Neural progenitor cell (in vitro differentiated cells): ENCODE measurements at regions not wholly inside any gene's neighbourhood (a gene's known extent, or its start where the extent isn't known, plus 50 kb on each side); places are given as distances from the start of the nearest gene placed in this dataset.

Source experiments
- EZH2 ChIP-seq: fragments of 200-600 bp; sonication (generic); IDR thresholded peaks from 2 replicates; pipeline ENCODE4 v1.6.1; 2017; ENCODE audit warnings: antibody characterized with exemption, mild to moderate bottlenecking, moderate library complexity
- TF ChIP-seq, protein P1 (sequence below): fragments of 200-600 bp; sonication (generic); IDR thresholded peaks from 2 replicates; pipeline ENCODE4 v1.5.1; 2017; ENCODE audit warnings: antibody characterized with exemption, mild to moderate bottlenecking

DNA sequence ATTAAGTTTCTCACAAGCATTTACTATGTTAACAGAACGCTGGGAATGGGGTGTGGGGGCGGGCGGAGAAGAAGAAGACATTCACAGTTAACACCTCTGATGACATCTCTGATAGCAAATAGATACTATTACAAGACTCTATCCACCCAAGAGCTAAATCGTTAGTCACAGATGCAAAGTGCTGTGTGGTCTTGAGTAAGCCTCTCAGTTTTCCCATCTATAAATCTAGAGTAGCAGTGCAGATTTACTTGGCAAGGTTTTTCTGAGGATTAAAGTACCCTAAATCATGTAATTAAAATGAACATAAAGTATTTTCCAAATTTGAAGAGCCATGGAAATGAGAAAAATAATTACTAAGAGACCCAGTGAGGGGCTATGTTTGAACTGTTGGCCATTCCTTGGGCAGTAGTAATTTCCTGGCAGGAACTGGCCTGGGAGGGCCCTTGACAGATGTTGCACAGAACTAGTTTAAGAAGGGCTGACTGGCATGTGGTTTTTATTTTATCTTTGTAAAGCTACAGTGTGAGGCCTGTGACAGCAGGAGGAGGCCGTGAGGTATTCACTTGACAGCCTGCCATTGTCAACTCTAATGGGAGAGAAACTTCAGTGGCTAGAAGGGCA, 58.7 kb upstream of the APOBEC4 start:
- TF ChIP-seq, protein P1, sequence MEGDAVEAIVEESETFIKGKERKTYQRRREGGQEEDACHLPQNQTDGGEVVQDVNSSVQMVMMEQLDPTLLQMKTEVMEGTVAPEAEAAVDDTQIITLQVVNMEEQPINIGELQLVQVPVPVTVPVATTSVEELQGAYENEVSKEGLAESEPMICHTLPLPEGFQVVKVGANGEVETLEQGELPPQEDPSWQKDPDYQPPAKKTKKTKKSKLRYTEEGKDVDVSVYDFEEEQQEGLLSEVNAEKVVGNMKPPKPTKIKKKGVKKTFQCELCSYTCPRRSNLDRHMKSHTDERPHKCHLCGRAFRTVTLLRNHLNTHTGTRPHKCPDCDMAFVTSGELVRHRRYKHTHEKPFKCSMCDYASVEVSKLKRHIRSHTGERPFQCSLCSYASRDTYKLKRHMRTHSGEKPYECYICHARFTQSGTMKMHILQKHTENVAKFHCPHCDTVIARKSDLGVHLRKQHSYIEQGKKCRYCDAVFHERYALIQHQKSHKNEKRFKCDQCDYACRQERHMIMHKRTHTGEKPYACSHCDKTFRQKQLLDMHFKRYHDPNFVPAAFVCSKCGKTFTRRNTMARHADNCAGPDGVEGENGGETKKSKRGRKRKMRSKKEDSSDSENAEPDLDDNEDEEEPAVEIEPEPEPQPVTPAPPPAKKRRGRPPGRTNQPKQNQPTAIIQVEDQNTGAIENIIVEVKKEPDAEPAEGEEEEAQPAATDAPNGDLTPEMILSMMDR, result no peak
- TF ChIP-seq EZH2, result no peak
